H9 (cell line): ENCODE measurements at regions not wholly inside any gene's neighbourhood (a gene's known extent, or its start where the extent isn't known, plus 50 kb on each side); places are given as distances from the start of the nearest gene placed in this dataset.

Experiments used
- DNase-seq: peaks from one replicate; pipeline ENCODE4 v3.0.0-alpha.2; 2017
- H2AFZ ChIP-seq: one replicate; pipeline ENCODE4 v1.6.1; 2013; ENCODE audit warnings: mild to moderate bottlenecking, low read length, control low read depth, moderate library complexity
- H2AK5ac ChIP-seq: 2 replicates; pipeline ENCODE4 v1.6.1; 2013; ENCODE audit warnings: low read length, control low read depth, mixed read lengths; ENCODE audit not compliant: insufficient read length
- H2BK120ac ChIP-seq: one replicate; pipeline ENCODE4 v1.6.1; 2013; ENCODE audit warnings: low read depth, mild to moderate bottlenecking, low read length, control low read depth, inconsistent platforms; ENCODE audit not compliant: poor library complexity, severe bottlenecking
- H2BK12ac ChIP-seq: 2 replicates; pipeline ENCODE4 v1.6.1; 2013; ENCODE audit warnings: low read length, control low read depth, mixed read lengths, low read depth; ENCODE audit not compliant: insufficient read length
- H2BK15ac ChIP-seq: 2 replicates; pipeline ENCODE4 v1.6.1; 2013; ENCODE audit warnings: low read depth, low read length, control low read depth
- H2BK20ac ChIP-seq: one replicate; pipeline ENCODE4 v1.6.1; 2013; ENCODE audit warnings: low read depth, mild to moderate bottlenecking, low read length, control low read depth, inconsistent platforms; ENCODE audit not compliant: poor library complexity, severe bottlenecking
- H2BK5ac ChIP-seq: 2 replicates; pipeline ENCODE4 v1.6.1; 2013; ENCODE audit warnings: low read length, control low read depth, mixed read lengths; ENCODE audit not compliant: insufficient read length
- H3K14ac ChIP-seq: 2 replicates; pipeline ENCODE4 v1.6.1; 2013; ENCODE audit warnings: low read length, control low read depth; ENCODE audit not compliant: insufficient read depth
- H3K18ac ChIP-seq: 2 replicates; pipeline ENCODE4 v1.6.1; 2013; ENCODE audit warnings: low read depth, mild to moderate bottlenecking, mixed read lengths, low read length, control low read depth; ENCODE audit not compliant: insufficient read length
- H3K23ac ChIP-seq: 2 replicates; pipeline ENCODE4 v1.6.1; 2013; ENCODE audit warnings: low read length, control low read depth, mixed read lengths, low read depth; ENCODE audit not compliant: insufficient read length
- H3K23me2 ChIP-seq: 2 replicates; pipeline ENCODE4 v1.6.1; 2013; ENCODE audit warnings: low read depth, mild to moderate bottlenecking, mixed read lengths, low read length, control low read depth; ENCODE audit not compliant: insufficient read length, poor library complexity, severe bottlenecking
- H3K27ac ChIP-seq: 2 replicates; pipeline ENCODE4 v1.5.1; 2013; ENCODE audit warnings: low read length, control low read depth, mixed read lengths, low read depth; ENCODE audit not compliant: insufficient read length
- H3K27me3 ChIP-seq: 2 replicates; pipeline ENCODE4 v1.6.1; 2013; ENCODE audit warnings: low read length, control low read depth, inconsistent platforms; ENCODE audit not compliant: insufficient read depth
- H3K4ac ChIP-seq: 2 replicates; pipeline ENCODE4 v1.6.1; 2013; ENCODE audit warnings: low read depth, mild to moderate bottlenecking, control low read depth, inconsistent platforms, low read length, moderate library complexity
- H3K4me1 ChIP-seq: 2 replicates; pipeline ENCODE4 v1.6.1; 2013; ENCODE audit warnings: low read length, control low read depth, inconsistent platforms; ENCODE audit not compliant: insufficient read depth
- H3K4me2 ChIP-seq: 2 replicates; pipeline ENCODE4 v1.6.1; 2013; ENCODE audit warnings: low read length, control low read depth, mixed read lengths; ENCODE audit not compliant: insufficient read length, insufficient read depth
- H3K56ac ChIP-seq: 2 replicates; pipeline ENCODE4 v1.6.1; 2013; ENCODE audit warnings: low read depth, mild to moderate bottlenecking, mixed read lengths, low read length, control low read depth; ENCODE audit not compliant: insufficient read length
- H3K79me1 ChIP-seq: 2 replicates; pipeline ENCODE4 v1.6.1; 2013; ENCODE audit warnings: low read depth, mild to moderate bottlenecking, moderate library complexity, low read length, control low read depth, inconsistent platforms; ENCODE audit not compliant: insufficient read depth, poor library complexity, severe bottlenecking
- H3K79me2 ChIP-seq: 2 replicates; pipeline ENCODE4 v1.6.1; 2013; ENCODE audit warnings: low read length, control low read depth, inconsistent platforms; ENCODE audit not compliant: insufficient read depth
- H3K9ac ChIP-seq: 2 replicates; pipeline ENCODE4 v1.6.1; 2013; ENCODE audit warnings: low read length, control low read depth, mixed read lengths; ENCODE audit not compliant: insufficient read length; ENCODE audit errors: extremely low read depth
- H3K9me3 ChIP-seq: one replicate; pipeline ENCODE4 v1.6.1; 2013; ENCODE audit warnings: low read depth, low read length, inconsistent platforms; ENCODE audit not compliant: control insufficient read depth
- H3T11ph ChIP-seq: one replicate; pipeline ENCODE4 v1.6.1; 2013; ENCODE audit warnings: mild to moderate bottlenecking, low read length, control low read depth, inconsistent platforms
- H4K20me1 ChIP-seq: one replicate; pipeline ENCODE4 v1.6.1; 2013; ENCODE audit not compliant: control insufficient read depth, insufficient read length, insufficient read depth
- H4K5ac ChIP-seq: 2 replicates; pipeline ENCODE4 v1.6.1; 2013; ENCODE audit warnings: low read depth, mild to moderate bottlenecking, mixed read lengths, low read length, control low read depth; ENCODE audit not compliant: insufficient read length
- H4K8ac ChIP-seq: replicated peaks from 2 replicates; pipeline ENCODE4 v1.6.1; 2013; ENCODE audit warnings: low read length, control low read depth, mixed read lengths, low read depth; ENCODE audit not compliant: insufficient read length
- H4K91ac ChIP-seq: 2 replicates; pipeline ENCODE4 v1.6.1; 2013; ENCODE audit warnings: low read depth, mild to moderate bottlenecking, moderate library complexity, mixed read lengths, low read length, control low read depth; ENCODE audit not compliant: insufficient read length
- H3K27ac Mint-ChIP-seq, 3 experiments: 2 replicates in 2 of 3; 3 replicates in 1 of 3; pipeline ENCODE4 v1.8.0; 2020 to 2021; ENCODE audit warnings: mixed read lengths in 3 of 3, mild to moderate bottlenecking in 1 of 3, moderate library complexity in 1 of 3
- H3K27me3 Mint-ChIP-seq: 2 replicates; pipeline ENCODE4 v1.8.0; 2021; ENCODE audit warnings: low read depth, mild to moderate bottlenecking, moderate library complexity, mixed read lengths
- H3K36me3 Mint-ChIP-seq, 3 experiments: 2 replicates in 2 of 3; 3 replicates in 1 of 3; pipeline ENCODE4 v1.8.0; 2020 to 2021; ENCODE audit warnings: low read depth in 3 of 3, mixed read lengths in 3 of 3; ENCODE audit not compliant: insufficient read depth in 1 of 3
- H3K4me1 Mint-ChIP-seq, 2 experiments: 2 replicates each; pipeline ENCODE4 v1.8.0; 2020; ENCODE audit warnings: mixed read lengths in 2 of 2
- H3K4me3 Mint-ChIP-seq, 2 experiments: 2 replicates in 1 of 2; 3 replicates in 1 of 2; pipeline ENCODE4 v1.8.0; 2020 to 2021; ENCODE audit warnings: mild to moderate bottlenecking in 2 of 2, mixed read lengths in 2 of 2, moderate library complexity in 1 of 2
- H3K9me3 Mint-ChIP-seq, 2 experiments: 2 replicates in 1 of 2; 3 replicates in 1 of 2; pipeline ENCODE4 v1.8.0; 2020; ENCODE audit warnings: mild to moderate bottlenecking in 2 of 2, mixed read lengths in 2 of 2, moderate library complexity in 1 of 2
- WGBS: extraction: QIAGEN DNeasy Blood & Tissue Kit; methylation state at CpG from one replicate; pipeline ENCODE4 v1.1.7; 2013; ENCODE audit warnings: missing lambda C conversion rate, low lambda C conversion rate, mixed read lengths; ENCODE audit not compliant: insufficient read length; ENCODE audit errors: extremely low coverage; 5-methylcytosine and 5-hydroxymethylcytosine counted together
- TF ChIP-seq, protein P1 (sequence below): fragments of 200-600 bp; sonication (generic); conservative IDR thresholded peaks from 3 replicates; pipeline ENCODE4 v1.8.0; 2021; ENCODE audit warnings: antibody characterized with exemption, mild to moderate bottlenecking

GRCh38 chr12:130093380-130093779, 68.9 kb upstream of the FZD10 start:
- no peaks in the 10 kb centered on the region for H3K79me2 ChIP-seq
- H3K27ac Mint-ChIP-seq, result no peak overlapping the region; a peak in 2 of 7 replicates
- peaks cover 6 to 8% of the 10 kb centered on the region in 2 experiments for H3K4me1 Mint-ChIP-seq
- no peak overlapping the region for H3K23ac ChIP-seq
- no peak overlapping the region for H4K5ac ChIP-seq
- TF ChIP-seq, protein P1, sequence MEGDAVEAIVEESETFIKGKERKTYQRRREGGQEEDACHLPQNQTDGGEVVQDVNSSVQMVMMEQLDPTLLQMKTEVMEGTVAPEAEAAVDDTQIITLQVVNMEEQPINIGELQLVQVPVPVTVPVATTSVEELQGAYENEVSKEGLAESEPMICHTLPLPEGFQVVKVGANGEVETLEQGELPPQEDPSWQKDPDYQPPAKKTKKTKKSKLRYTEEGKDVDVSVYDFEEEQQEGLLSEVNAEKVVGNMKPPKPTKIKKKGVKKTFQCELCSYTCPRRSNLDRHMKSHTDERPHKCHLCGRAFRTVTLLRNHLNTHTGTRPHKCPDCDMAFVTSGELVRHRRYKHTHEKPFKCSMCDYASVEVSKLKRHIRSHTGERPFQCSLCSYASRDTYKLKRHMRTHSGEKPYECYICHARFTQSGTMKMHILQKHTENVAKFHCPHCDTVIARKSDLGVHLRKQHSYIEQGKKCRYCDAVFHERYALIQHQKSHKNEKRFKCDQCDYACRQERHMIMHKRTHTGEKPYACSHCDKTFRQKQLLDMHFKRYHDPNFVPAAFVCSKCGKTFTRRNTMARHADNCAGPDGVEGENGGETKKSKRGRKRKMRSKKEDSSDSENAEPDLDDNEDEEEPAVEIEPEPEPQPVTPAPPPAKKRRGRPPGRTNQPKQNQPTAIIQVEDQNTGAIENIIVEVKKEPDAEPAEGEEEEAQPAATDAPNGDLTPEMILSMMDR, result no peak
- no peak overlapping the region for H2BK5ac ChIP-seq
- H3K9ac ChIP-seq, result no peak overlapping the region
- no peaks in the 10 kb centered on the region; a peak in 1 of 7 replicates for H3K36me3 Mint-ChIP-seq
- no peak overlapping the region for H3K4me2 ChIP-seq
- no peaks in the 10 kb centered on the region for H4K20me1 ChIP-seq
- H4K8ac ChIP-seq, result no peak overlapping the region
- no peak overlapping the region for H3K56ac ChIP-seq
- no peak overlapping the region for H3K18ac ChIP-seq
- no peaks in the 10 kb centered on the region for H3K9me3 ChIP-seq
- no peak overlapping the region for H2BK120ac ChIP-seq
- no CpG with 5 or more reads among the region's 8 CpGs for WGBS
- peaks cover 0 to 6% of the 10 kb centered on the region in 2 experiments; a peak in 3 of 5 replicates for H3K9me3 Mint-ChIP-seq
- H2BK15ac ChIP-seq, result no peak overlapping the region
- no peak overlapping the region for H4K91ac ChIP-seq
- H3K23me2 ChIP-seq, result no peaks in the 10 kb centered on the region
- H2AK5ac ChIP-seq, result no peak overlapping the region
- no peak overlapping the region for H3K27ac ChIP-seq
- DNase-seq, result no peak
- H2BK20ac ChIP-seq, result no peak overlapping the region
- no peak overlapping the region for H3K14ac ChIP-seq
- no peak overlapping the region for H3T11ph ChIP-seq
- no peak overlapping the region for H2BK12ac ChIP-seq
- H3K27me3 Mint-ChIP-seq, result peaks cover 75% of the 10 kb centered on the region
- no peaks in the 10 kb centered on the region; the same call in 1 of the 2 replicates for H3K27me3 ChIP-seq
- H3K4ac ChIP-seq, result no peak overlapping the region
- no peaks in the 10 kb centered on the region for H3K79me1 ChIP-seq
- no peak overlapping the region; a peak in 1 of 5 replicates for H3K4me3 Mint-ChIP-seq
- no peak overlapping the region for H2AFZ ChIP-seq
- H3K4me1 ChIP-seq, result no peaks in the 10 kb centered on the region
